SU-DHL-6 (cell line): ENCODE measurements at regions not wholly inside any gene's neighbourhood (a gene's known extent, or its start where the extent isn't known, plus 50 kb on each side); places are given as distances from the start of the nearest gene placed in this dataset.
"Not testable (repeated sequence)": the region's sequence is repeated elsewhere in the genome, so short reads cannot be mapped to it uniquely, and the experiment has no call there.

ENCODE experiments used
- CTCF ChIP-seq: fragments of 200-600 bp; sonication (generic); IDR thresholded peaks from one replicate; pipeline ENCODE4 v1.5.1; 2017; ENCODE audit warnings: antibody characterized with exemption, mild to moderate bottlenecking, low read length, moderate library complexity; ENCODE audit not compliant: insufficient read depth, poor library complexity, severe bottlenecking
- EZH2phosphoT487 ChIP-seq: fragments of 200-600 bp; sonication (generic), shearing (Covaris generic); conservative IDR thresholded peaks from 2 replicates; pipeline ENCODE4 v1.6.1; 2018; ENCODE audit warnings: mild to moderate bottlenecking, antibody characterized with exemption, low read length, moderate library complexity, mixed read lengths

- TF ChIP-seq EZH2phosphoT487, CTCF: not testable (repeated sequence)
Measured at GRCh38 chr14:106768972-106769700, 1242.8 kb downstream of the TMEM121 start.
